Muscle layer of duodenum (tissue), 2 donors: ENCODE measurements at regions not wholly inside any gene's neighbourhood (a gene's known extent, or its start where the extent isn't known, plus 50 kb on each side); places are given as distances from the start of the nearest gene placed in this dataset.
A peak's percentile ranks its signal among the peaks of the same experiment; 100 is the strongest.

ENCODE experiments used
- H3K27ac ChIP-seq: one replicate; pipeline ENCODE4 v1.7.0; 2013; ENCODE audit warnings: mild to moderate bottlenecking, low read length
- H3K27me3 ChIP-seq: one replicate; pipeline ENCODE4 v1.7.0; 2013; ENCODE audit warnings: low read depth, mild to moderate bottlenecking, control low read depth, low read length
- H3K36me3 ChIP-seq, 2 donors: one replicate each; pipeline ENCODE4 v1.7.0; 2013; ENCODE audit warnings: low read length in 2 of 2, control low read depth in 1 of 2, mild to moderate bottlenecking in 1 of 2; ENCODE audit not compliant: insufficient read depth in 2 of 2, control insufficient read depth in 1 of 2
- H3K4me1 ChIP-seq, 2 donors: one replicate each; pipeline ENCODE4 v1.7.0; 2013; ENCODE audit warnings: low read length in 2 of 2, mild to moderate bottlenecking in 2 of 2, control low read depth in 1 of 2, moderate library complexity in 1 of 2; ENCODE audit not compliant: insufficient read depth in 2 of 2, control insufficient read depth in 1 of 2
- H3K4me3 ChIP-seq, 2 donors: one replicate each; pipeline ENCODE4 v1.7.0; 2013; ENCODE audit warnings: low read length in 2 of 2, low read depth in 1 of 2, mild to moderate bottlenecking in 1 of 2
- H3K9me3 ChIP-seq, 2 donors: one replicate each; pipeline ENCODE4 v1.7.0; 2013; ENCODE audit warnings: low read length in 2 of 2, control low read depth in 1 of 2, mild to moderate bottlenecking in 1 of 2; ENCODE audit not compliant: control insufficient read depth in 1 of 2
- donor health status: healthy.

- peaks cover 9% of the 10 kb centered on the region for H3K27me3 ChIP-seq
- no peak overlapping the region for H3K27ac ChIP-seq
Observed at GRCh38 chr2:120575966-120576365, 159.7 kb upstream of the GLI2 start.

GRCh38 chr2:120576509-120577474 lies 158.9 kb upstream of the GLI2 start:
- peak overlapping the region in 1 of 2 donors; percentile 41 for H3K4me3 ChIP-seq
- H3K27ac ChIP-seq = no peak overlapping the region
- H3K9me3 ChIP-seq = no peaks in the 10 kb centered on the region
- no peaks in the 10 kb centered on the region for H3K4me1 ChIP-seq
- H3K36me3 ChIP-seq = no peaks in the 10 kb centered on the region
- H3K27me3 ChIP-seq = peaks cover 9% of the 10 kb centered on the region

More at GRCh38 chr2:120575966-120576365, 159.7 kb upstream of the GLI2 start:
- H3K9me3 ChIP-seq = no peaks in the 10 kb centered on the region
- H3K4me1 ChIP-seq = no peaks in the 10 kb centered on the region
- no peak overlapping the region for H3K4me3 ChIP-seq
- no peaks in the 10 kb centered on the region for H3K36me3 ChIP-seq

GRCh38 chr2:120577721-120578295 lies 157.9 kb upstream of the GLI2 start:
- Histone ChIP-seq H3K4me1 (no peaks in the 10 kb centered on the region), H3K27me3 (peaks cover 9% of the 10 kb centered on the region), H3K27ac (no peak overlapping the region), H3K4me3 (no peak overlapping the region), H3K36me3 (no peaks in the 10 kb centered on the region), H3K9me3 (no peaks in the 10 kb centered on the region)

GRCh38 chr2:120578576-120579352 lies 156.9 kb upstream of the GLI2 start:
- Histone ChIP-seq H3K27ac (no peak overlapping the region), H3K4me3 (no peak overlapping the region), H3K9me3 (no peaks in the 10 kb centered on the region), H3K27me3 (peaks cover 9% of the 10 kb centered on the region), H3K4me1 (no peaks in the 10 kb centered on the region), H3K36me3 (no peaks in the 10 kb centered on the region)

GRCh38 chr2:120579916-120580685 lies 155.6 kb upstream of the GLI2 start:
- Histone ChIP-seq H3K27me3 (peaks cover 9% of the 10 kb centered on the region), H3K4me3 (no peak overlapping the region), H3K4me1 (no peaks in the 10 kb centered on the region), H3K36me3 (no peaks in the 10 kb centered on the region), H3K27ac (no peak overlapping the region), H3K9me3 (no peaks in the 10 kb centered on the region)

- Histone ChIP-seq H3K27ac (no peak overlapping the region), H3K4me3 (no peak overlapping the region), H3K36me3 (no peaks in the 10 kb centered on the region), H3K4me1 (no peaks in the 10 kb centered on the region), H3K27me3 (peaks cover 8% of the 10 kb centered on the region), H3K9me3 (no peaks in the 10 kb centered on the region)
Observed at GRCh38 chr2:120580709-120581108, 155.0 kb upstream of the GLI2 start.

GRCh38 chr2:120583121-120583520 lies 152.5 kb upstream of the GLI2 start:
- no peaks in the 10 kb centered on the region for H3K36me3 ChIP-seq
- H3K27ac ChIP-seq = no peak overlapping the region
- H3K9me3 ChIP-seq = no peaks in the 10 kb centered on the region
- H3K27me3 ChIP-seq = peaks cover 6% of the 10 kb centered on the region
- H3K4me1 ChIP-seq = peaks cover 0 to 3% of the 10 kb centered on the region in 2 donors
- H3K4me3 ChIP-seq = no peak overlapping the region

GRCh38 chr2:120583851-120584570 lies 151.7 kb upstream of the GLI2 start:
- Histone ChIP-seq H3K27ac (no peak overlapping the region), H3K9me3 (no peaks in the 10 kb centered on the region), H3K4me1 (peaks cover 0 to 3% of the 10 kb centered on the region in 2 donors), H3K4me3 (no peak overlapping the region), H3K27me3 (peaks cover 7% of the 10 kb centered on the region), H3K36me3 (no peaks in the 10 kb centered on the region)

GRCh38 chr2:120586507-120587278 lies 149.0 kb upstream of the GLI2 start:
- H3K36me3 ChIP-seq = no peaks in the 10 kb centered on the region
- peaks cover 11% of the 10 kb centered on the region for H3K27me3 ChIP-seq

More at GRCh38 chr2:120586507-120587278, 149.0 kb upstream of the GLI2 start:
- H3K4me3 ChIP-seq = no peak overlapping the region
- H3K27ac ChIP-seq = no peak overlapping the region
- H3K9me3 ChIP-seq = no peaks in the 10 kb centered on the region
- H3K4me1 ChIP-seq = peaks cover 0 to 3% of the 10 kb centered on the region in 2 donors
